ENCODE measurements at regions not wholly inside any gene's neighbourhood (a gene's known extent, or its start where the extent isn't known, plus 50 kb on each side); places are given as distances from the start of the nearest gene placed in this dataset.

GRCh38 chr1:181430015-181430885 is 53.1 kb upstream of the CACNA1E start:
- no peak for DNase-seq (ENCODE audit: low spot score)
